WTC11 (cell line): ENCODE measurements at regions not wholly inside any gene's neighbourhood (a gene's known extent, or its start where the extent isn't known, plus 50 kb on each side); places are given as distances from the start of the nearest gene placed in this dataset.

Experiments
- ATAC-seq: fragments of 200-7000 bp; cut with Tn5 transposase; 2 replicates; pipeline ENCODE4 v1.10.0; 2021; ENCODE audit warnings: mild to moderate bottlenecking, moderate library complexity
- CTCF ChIA-PET: fragments of 300-600 bp; sonication (Branson Sonifier 250); formaldehyde crosslinking; loops from one replicate; lab custom pipeline; 2021; ENCODE audit warnings: antibody characterized with exemption; lab: Charles Lee
- POLR2A ChIA-PET: fragments of 350-600 bp; sonication (Branson Sonifier 250); formaldehyde crosslinking; loops from one replicate; lab custom pipeline; 2021; ENCODE audit warnings: antibody characterized with exemption; lab: Charles Lee
- DNase-seq: peaks from one replicate; pipeline ENCODE4 v3.0.0; 2021; ENCODE audit warnings: low spot score
- H3K27ac Mint-ChIP-seq: 2 replicates; pipeline ENCODE4 v1.8.0; 2021; ENCODE audit warnings: mixed read lengths
- H3K27me3 Mint-ChIP-seq: 2 replicates; pipeline ENCODE4 v1.8.0; 2021; ENCODE audit warnings: low read depth, mild to moderate bottlenecking, moderate library complexity, mixed read lengths
- H3K36me3 Mint-ChIP-seq: 2 replicates; pipeline ENCODE4 v1.8.0; 2021; ENCODE audit warnings: mixed read lengths
- H3K4me1 Mint-ChIP-seq: 2 replicates; pipeline ENCODE4 v1.8.0; 2022; ENCODE audit warnings: mixed read lengths
- H3K4me3 Mint-ChIP-seq: 2 replicates; pipeline ENCODE4 v1.8.0; 2021; ENCODE audit warnings: mild to moderate bottlenecking, moderate library complexity, mixed read lengths
- H3K9me3 Mint-ChIP-seq: 2 replicates; pipeline ENCODE4 v1.8.0; 2021; ENCODE audit warnings: mixed read lengths
- CREB1 ChIP-seq: sonication (generic); formaldehyde crosslinking; IDR thresholded peaks from 2 replicates; pipeline ENCODE4 v1.8.0; 2023; ENCODE audit warnings: mild to moderate bottlenecking, missing genetic modification reagents
- FOXP1 ChIP-seq: sonication (generic); formaldehyde crosslinking; IDR thresholded peaks from 2 replicates; pipeline ENCODE4 v1.8.0; 2022; ENCODE audit warnings: missing genetic modification reagents, mild to moderate bottlenecking, moderate library complexity, borderline replicate concordance
- GRHL2 ChIP-seq: fragments of 250-450 bp; sonication (Bioruptor Pico); IDR thresholded peaks from 2 replicates; pipeline ENCODE4 v1.8.0; 2022; ENCODE audit warnings: mild to moderate bottlenecking, moderate library complexity; ENCODE audit not compliant: insufficient replicate concordance, severe bottlenecking
- JUN ChIP-seq: sonication (generic); formaldehyde crosslinking; IDR thresholded peaks from 2 replicates; pipeline ENCODE4 v1.8.0; 2023; ENCODE audit warnings: mild to moderate bottlenecking, missing genetic modification reagents
- NFATC4 ChIP-seq: fragments of 250-450 bp; sonication (Bioruptor Pico); IDR thresholded peaks from 2 replicates; pipeline ENCODE4 v1.9.0; 2021; ENCODE audit warnings: mild to moderate bottlenecking
- NFYB ChIP-seq: sonication (generic); formaldehyde crosslinking; conservative IDR thresholded peaks from 2 replicates; pipeline ENCODE4 v1.8.0; 2022; ENCODE audit warnings: low read depth, missing genetic modification reagents
- NR1H2 ChIP-seq: sonication (generic); formaldehyde crosslinking; IDR thresholded peaks from 2 replicates; pipeline ENCODE4 v1.9.0; 2021; ENCODE audit warnings: mild to moderate bottlenecking, moderate library complexity, missing genetic modification reagents
- NR2C2 ChIP-seq: sonication (generic); formaldehyde crosslinking; IDR thresholded peaks from 2 replicates; pipeline ENCODE4 v1.8.0; 2022; ENCODE audit warnings: mild to moderate bottlenecking, missing genetic modification reagents
- OVOL2 ChIP-seq: fragments of 250-450 bp; sonication (Bioruptor Pico); IDR thresholded peaks from 2 replicates; pipeline ENCODE4 v1.9.0; 2021; ENCODE audit warnings: mild to moderate bottlenecking, borderline replicate concordance
- RELA ChIP-seq: sonication (generic); formaldehyde crosslinking; IDR thresholded peaks from 2 replicates; pipeline ENCODE4 v1.8.1; 2022; ENCODE audit warnings: missing genetic modification reagents, mild to moderate bottlenecking, borderline replicate concordance
- TP53 ChIP-seq: sonication (generic); formaldehyde crosslinking; IDR thresholded peaks from 2 replicates; pipeline ENCODE4 v1.8.1; 2023; ENCODE audit warnings: mild to moderate bottlenecking, missing genetic modification reagents
- ZNF138 ChIP-seq: sonication (generic); formaldehyde crosslinking; conservative IDR thresholded peaks from 2 replicates; pipeline ENCODE4 v1.8.1; 2022; ENCODE audit warnings: mild to moderate bottlenecking, moderate library complexity, missing genetic modification reagents
- ZNF219 ChIP-seq: sonication (generic); formaldehyde crosslinking; IDR thresholded peaks from 2 replicates; pipeline ENCODE4 v1.8.0; 2023; ENCODE audit warnings: missing genetic modification reagents, mild to moderate bottlenecking, borderline replicate concordance
- ZNF416 ChIP-seq: fragments of 250-450 bp; sonication (Bioruptor Pico); IDR thresholded peaks from 2 replicates; pipeline ENCODE4 v1.9.0; 2021; ENCODE audit warnings: mild to moderate bottlenecking, inconsistent platforms
- TF ChIP-seq, protein P1 (sequence below): sonication (generic); formaldehyde crosslinking; IDR thresholded peaks from 2 replicates; pipeline ENCODE4 v1.8.1; 2022; ENCODE audit warnings: mild to moderate bottlenecking, moderate library complexity, missing genetic modification reagents
- TF ChIP-seq, protein P2 (sequence below): sonication (generic); formaldehyde crosslinking; conservative IDR thresholded peaks from 2 replicates; pipeline ENCODE4 v1.8.1; 2023; ENCODE audit warnings: mild to moderate bottlenecking, low read depth, missing genetic modification reagents, moderate library complexity
- TF ChIP-seq, protein P3 (sequence below): sonication (generic); formaldehyde crosslinking; IDR thresholded peaks from 2 replicates; pipeline ENCODE4 v1.8.1; 2023; ENCODE audit warnings: mild to moderate bottlenecking, missing genetic modification reagents, moderate library complexity
- TF ChIP-seq, protein P4 (sequence below): sonication (generic); formaldehyde crosslinking; IDR thresholded peaks from 2 replicates; pipeline ENCODE4 v1.8.1; 2022; ENCODE audit warnings: low read depth, missing genetic modification reagents, borderline replicate concordance
- TF ChIP-seq, protein P5 (sequence below): fragments of 250-450 bp; sonication (Bioruptor Pico); IDR thresholded peaks from 2 replicates; pipeline ENCODE4 v1.9.0; 2021; ENCODE audit warnings: moderate library complexity, mild to moderate bottlenecking, inconsistent platforms, borderline replicate concordance
- TF ChIP-seq, protein P6 (sequence below): fragments of 250-450 bp; sonication (Bioruptor Pico); IDR thresholded peaks from 2 replicates; pipeline ENCODE4 v1.9.0; 2021; ENCODE audit warnings: mild to moderate bottlenecking

DNA sequence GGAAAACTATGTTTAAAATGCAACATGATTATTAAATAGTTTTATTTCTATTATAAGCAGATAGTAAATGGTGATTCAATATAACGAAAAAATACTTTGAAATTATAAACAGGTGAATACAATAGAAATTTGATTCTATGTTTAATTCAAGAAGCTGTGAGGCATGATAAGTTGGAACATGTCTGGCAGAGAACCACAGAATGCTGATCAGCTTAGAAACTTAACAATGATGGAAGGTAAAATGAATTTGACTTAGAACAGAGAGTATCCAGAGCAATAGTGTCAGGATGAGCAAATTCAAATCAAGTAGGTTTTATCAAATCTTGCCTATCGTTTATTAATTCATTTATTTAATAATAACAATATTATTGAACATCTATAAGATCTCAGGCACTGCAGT is 83.4 kb upstream of the ADGRL4 start:
- no peak for TF ChIP-seq JUN
- TF ChIP-seq NFYB (CRISPR knock-in tag), result no peak
- TF ChIP-seq, protein P1, sequence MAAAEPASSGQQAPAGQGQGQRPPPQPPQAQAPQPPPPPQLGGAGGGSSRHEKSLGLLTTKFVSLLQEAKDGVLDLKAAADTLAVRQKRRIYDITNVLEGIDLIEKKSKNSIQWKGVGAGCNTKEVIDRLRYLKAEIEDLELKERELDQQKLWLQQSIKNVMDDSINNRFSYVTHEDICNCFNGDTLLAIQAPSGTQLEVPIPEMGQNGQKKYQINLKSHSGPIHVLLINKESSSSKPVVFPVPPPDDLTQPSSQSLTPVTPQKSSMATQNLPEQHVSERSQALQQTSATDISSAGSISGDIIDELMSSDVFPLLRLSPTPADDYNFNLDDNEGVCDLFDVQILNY (CRISPR knock-in tag), result no peak
- TF ChIP-seq GRHL2, result no peak
- TF ChIP-seq CREB1 (CRISPR knock-in tag), result no peak
- no peak for TF ChIP-seq FOXP1 (CRISPR knock-in tag)
- TF ChIP-seq NR2C2 (CRISPR knock-in tag), result no peak
- TF ChIP-seq OVOL2, result no peak
- no peak for TF ChIP-seq RELA (CRISPR knock-in tag)
- TF ChIP-seq, protein P2, sequence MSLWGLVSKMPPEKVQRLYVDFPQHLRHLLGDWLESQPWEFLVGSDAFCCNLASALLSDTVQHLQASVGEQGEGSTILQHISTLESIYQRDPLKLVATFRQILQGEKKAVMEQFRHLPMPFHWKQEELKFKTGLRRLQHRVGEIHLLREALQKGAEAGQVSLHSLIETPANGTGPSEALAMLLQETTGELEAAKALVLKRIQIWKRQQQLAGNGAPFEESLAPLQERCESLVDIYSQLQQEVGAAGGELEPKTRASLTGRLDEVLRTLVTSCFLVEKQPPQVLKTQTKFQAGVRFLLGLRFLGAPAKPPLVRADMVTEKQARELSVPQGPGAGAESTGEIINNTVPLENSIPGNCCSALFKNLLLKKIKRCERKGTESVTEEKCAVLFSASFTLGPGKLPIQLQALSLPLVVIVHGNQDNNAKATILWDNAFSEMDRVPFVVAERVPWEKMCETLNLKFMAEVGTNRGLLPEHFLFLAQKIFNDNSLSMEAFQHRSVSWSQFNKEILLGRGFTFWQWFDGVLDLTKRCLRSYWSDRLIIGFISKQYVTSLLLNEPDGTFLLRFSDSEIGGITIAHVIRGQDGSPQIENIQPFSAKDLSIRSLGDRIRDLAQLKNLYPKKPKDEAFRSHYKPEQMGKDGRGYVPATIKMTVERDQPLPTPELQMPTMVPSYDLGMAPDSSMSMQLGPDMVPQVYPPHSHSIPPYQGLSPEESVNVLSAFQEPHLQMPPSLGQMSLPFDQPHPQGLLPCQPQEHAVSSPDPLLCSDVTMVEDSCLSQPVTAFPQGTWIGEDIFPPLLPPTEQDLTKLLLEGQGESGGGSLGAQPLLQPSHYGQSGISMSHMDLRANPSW (CRISPR knock-in tag), result no peak
- H3K4me1 Mint-ChIP-seq, result no peaks in the 10 kb centered on the region
- H3K27ac Mint-ChIP-seq, result no peak overlapping the region
- H3K4me3 Mint-ChIP-seq, result no peak overlapping the region
- no peaks in the 10 kb centered on the region for H3K9me3 Mint-ChIP-seq
- ChIA-PET CTCF (no interaction called here), POLR2A (no interaction called here)
- no peaks in the 10 kb centered on the region for H3K36me3 Mint-ChIP-seq
- ATAC-seq (no peak), DNase-seq (no peak)
- H3K27me3 Mint-ChIP-seq, result no peaks in the 10 kb centered on the region

DNA sequence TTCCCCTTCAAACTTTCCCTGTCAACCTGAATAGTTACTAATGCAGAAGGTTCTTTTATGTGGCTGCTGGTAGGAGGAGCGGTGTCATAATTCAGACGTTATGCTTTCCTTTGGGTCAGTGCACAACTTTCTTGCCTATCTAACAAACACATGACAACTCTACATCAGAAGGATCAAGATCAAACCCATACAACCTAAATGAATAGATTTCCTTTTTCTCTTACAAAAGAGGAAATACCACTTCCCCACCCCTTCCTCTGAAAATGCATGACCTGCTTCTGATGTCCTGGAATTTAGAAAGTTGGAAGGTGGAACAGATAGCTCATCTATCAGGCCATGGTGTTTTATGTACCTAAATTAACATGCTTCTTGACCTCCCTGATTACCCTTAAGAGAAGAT is 75.7 kb upstream of the ADGRL4 start:
- Mint-ChIP-seq H3K9me3 (peaks cover 6% of the 10 kb centered on the region; the same call in 1 of the 2 replicates), H3K36me3 (0 out of 2 replicates have a peak, but pooled peaks cover 2% of the 10 kb centered on the region), H3K27me3 (no peaks in the 10 kb centered on the region), H3K4me1 (peaks cover 11% of the 10 kb centered on the region), H3K27ac (no peak overlapping the region), H3K4me3 (no peak overlapping the region)
- CTCF ChIA-PET, result no interaction called here
- TF ChIP-seq ZNF138 (CRISPR knock-in tag) (no peak), NR1H2 (CRISPR knock-in tag) (no peak), ZNF416 (no peak), ZNF219 (CRISPR knock-in tag) (no peak), JUN (no peak), TP53 (CRISPR knock-in tag) (no peak), NFATC4 (CRISPR knock-in tag) (no peak)
- TF ChIP-seq, protein P3, sequence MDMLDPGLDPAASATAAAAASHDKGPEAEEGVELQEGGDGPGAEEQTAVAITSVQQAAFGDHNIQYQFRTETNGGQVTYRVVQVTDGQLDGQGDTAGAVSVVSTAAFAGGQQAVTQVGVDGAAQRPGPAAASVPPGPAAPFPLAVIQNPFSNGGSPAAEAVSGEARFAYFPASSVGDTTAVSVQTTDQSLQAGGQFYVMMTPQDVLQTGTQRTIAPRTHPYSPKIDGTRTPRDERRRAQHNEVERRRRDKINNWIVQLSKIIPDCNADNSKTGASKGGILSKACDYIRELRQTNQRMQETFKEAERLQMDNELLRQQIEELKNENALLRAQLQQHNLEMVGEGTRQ, result no peak
- TF ChIP-seq, protein P4, sequence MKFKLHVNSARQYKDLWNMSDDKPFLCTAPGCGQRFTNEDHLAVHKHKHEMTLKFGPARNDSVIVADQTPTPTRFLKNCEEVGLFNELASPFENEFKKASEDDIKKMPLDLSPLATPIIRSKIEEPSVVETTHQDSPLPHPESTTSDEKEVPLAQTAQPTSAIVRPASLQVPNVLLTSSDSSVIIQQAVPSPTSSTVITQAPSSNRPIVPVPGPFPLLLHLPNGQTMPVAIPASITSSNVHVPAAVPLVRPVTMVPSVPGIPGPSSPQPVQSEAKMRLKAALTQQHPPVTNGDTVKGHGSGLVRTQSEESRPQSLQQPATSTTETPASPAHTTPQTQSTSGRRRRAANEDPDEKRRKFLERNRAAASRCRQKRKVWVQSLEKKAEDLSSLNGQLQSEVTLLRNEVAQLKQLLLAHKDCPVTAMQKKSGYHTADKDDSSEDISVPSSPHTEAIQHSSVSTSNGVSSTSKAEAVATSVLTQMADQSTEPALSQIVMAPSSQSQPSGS (CRISPR knock-in tag), result no peak
- TF ChIP-seq, protein P5, sequence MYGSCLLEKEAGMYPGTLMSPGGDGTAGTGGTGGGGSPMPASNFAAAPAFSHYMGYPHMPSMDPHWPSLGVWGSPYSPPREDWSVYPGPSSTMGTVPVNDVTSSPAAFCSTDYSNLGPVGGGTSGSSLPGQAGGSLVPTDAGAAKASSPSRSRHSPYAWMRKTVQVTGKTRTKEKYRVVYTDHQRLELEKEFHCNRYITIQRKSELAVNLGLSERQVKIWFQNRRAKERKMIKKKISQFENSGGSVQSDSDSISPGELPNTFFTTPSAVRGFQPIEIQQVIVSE (CRISPR knock-in tag), result no peak
- TF ChIP-seq, protein P6, sequence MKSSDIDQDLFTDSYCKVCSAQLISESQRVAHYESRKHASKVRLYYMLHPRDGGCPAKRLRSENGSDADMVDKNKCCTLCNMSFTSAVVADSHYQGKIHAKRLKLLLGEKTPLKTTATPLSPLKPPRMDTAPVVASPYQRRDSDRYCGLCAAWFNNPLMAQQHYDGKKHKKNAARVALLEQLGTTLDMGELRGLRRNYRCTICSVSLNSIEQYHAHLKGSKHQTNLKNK (CRISPR knock-in tag), result no peak
- ATAC-seq, result no peak
- no peak for DNase-seq
- POLR2A ChIA-PET, result no interaction called here
